ENCODE measurements at regions not wholly inside any gene's neighbourhood (a gene's known extent, or its start where the extent isn't known, plus 50 kb on each side); places are given as distances from the start of the nearest gene placed in this dataset.

DNA sequence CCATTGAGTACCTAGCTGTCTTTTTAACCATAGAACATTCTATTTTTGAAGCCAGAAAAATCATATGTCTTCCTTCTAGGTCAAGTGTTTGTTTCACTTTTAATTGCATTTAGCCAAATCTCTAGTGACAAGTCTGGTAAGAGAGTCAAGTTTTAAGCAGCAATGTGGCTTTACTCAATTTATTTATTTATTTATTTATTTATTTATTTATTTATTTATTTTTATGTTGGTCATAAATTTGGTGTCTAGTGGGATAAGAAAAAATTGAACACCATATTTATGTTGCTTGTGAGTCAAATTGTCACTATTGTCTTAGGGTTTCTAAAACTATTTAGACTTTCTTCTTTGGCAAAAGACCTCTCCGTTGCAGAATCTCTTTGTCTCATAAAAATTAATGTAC, 174.5 kb upstream of the BCHE start:
- TF ChIP-seq CTCF (conservative IDR thresholded peaks at IDR 0.05) (no peak), ZFX (IDR thresholded peaks at IDR 0.05) (no peak)

Data from C4-2B (cell line).